HCT116 (cell line): ENCODE measurements at regions not wholly inside any gene's neighbourhood (a gene's known extent, or its start where the extent isn't known, plus 50 kb on each side); places are given as distances from the start of the nearest gene placed in this dataset.

Source experiments
- EZH2 ChIP-seq: fragments of 200-600 bp; sonication (generic); IDR thresholded peaks from 2 replicates; pipeline ENCODE4 v1.6.1; 2017; ENCODE audit warnings: antibody characterized with exemption, mixed run types
- JUND ChIP-seq: IDR thresholded peaks from 2 replicates; pipeline ENCODE4 v1.6.1; 2012
- POLR2A ChIP-seq: IDR thresholded peaks from 2 replicates; pipeline ENCODE4 v1.7.0; 2011; ENCODE audit warnings: borderline replicate concordance; ENCODE audit not compliant: insufficient read depth, insufficient read length; ENCODE audit errors: extremely low read depth
- RAD21 ChIP-seq: IDR thresholded peaks from 2 replicates; pipeline ENCODE4 v1.6.1; 2012; ENCODE audit warnings: low read depth, mild to moderate bottlenecking
- SRF ChIP-seq: IDR thresholded peaks from 2 replicates; pipeline ENCODE4 v1.6.1; 2012; ENCODE audit warnings: low read depth
- ZNF274 ChIP-seq: fragments of 200-500 bp; sonication (Bioruptor generic); IDR thresholded peaks from 2 replicates; pipeline ENCODE4 v1.6.1; 2014; ENCODE audit warnings: mild to moderate bottlenecking, low read depth, low read length, inconsistent platforms
- TF ChIP-seq, protein P1 (sequence below), 3 experiments: fragments of 200-600 bp in 1 of 3; sonication (generic) in 1 of 3; IDR thresholded peaks in 2 of 3; conservative IDR thresholded peaks in 1 of 3; 2 replicates each; pipeline ENCODE4 v1.5.1; 2012 to 2017; ENCODE audit warnings: low read depth in 2 of 3, low read length in 2 of 3, antibody characterized with exemption in 1 of 3, borderline replicate concordance in 1 of 3, control low read depth in 1 of 3, mild to moderate bottlenecking in 1 of 3, mixed read lengths in 1 of 3, mixed run types in 1 of 3, moderate library complexity in 1 of 3; ENCODE audit not compliant: insufficient read depth in 1 of 3

- TF ChIP-seq, protein P1, sequence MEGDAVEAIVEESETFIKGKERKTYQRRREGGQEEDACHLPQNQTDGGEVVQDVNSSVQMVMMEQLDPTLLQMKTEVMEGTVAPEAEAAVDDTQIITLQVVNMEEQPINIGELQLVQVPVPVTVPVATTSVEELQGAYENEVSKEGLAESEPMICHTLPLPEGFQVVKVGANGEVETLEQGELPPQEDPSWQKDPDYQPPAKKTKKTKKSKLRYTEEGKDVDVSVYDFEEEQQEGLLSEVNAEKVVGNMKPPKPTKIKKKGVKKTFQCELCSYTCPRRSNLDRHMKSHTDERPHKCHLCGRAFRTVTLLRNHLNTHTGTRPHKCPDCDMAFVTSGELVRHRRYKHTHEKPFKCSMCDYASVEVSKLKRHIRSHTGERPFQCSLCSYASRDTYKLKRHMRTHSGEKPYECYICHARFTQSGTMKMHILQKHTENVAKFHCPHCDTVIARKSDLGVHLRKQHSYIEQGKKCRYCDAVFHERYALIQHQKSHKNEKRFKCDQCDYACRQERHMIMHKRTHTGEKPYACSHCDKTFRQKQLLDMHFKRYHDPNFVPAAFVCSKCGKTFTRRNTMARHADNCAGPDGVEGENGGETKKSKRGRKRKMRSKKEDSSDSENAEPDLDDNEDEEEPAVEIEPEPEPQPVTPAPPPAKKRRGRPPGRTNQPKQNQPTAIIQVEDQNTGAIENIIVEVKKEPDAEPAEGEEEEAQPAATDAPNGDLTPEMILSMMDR (IDR thresholded peaks at IDR 0.05 in 2 of 3, conservative IDR thresholded peaks at IDR 0.05 in 1 of 3; ENCODE audit: borderline replicate concordance in 1 of 3, insufficient read depth in 1 of 3, low read depth in 2 of 3, low read length in 2 of 3): no peak
- TF ChIP-seq POLR2A (no peak), ZNF274 (no peak), EZH2 (no peak), SRF (no peak), JUND (peak; percentile 40; the same call in 1 of the 2 replicates), RAD21 (no peak)
Measured at GRCh38 chr12:88325076-88325815, 183.1 kb downstream of the TMTC3 start.
